GM12878 (cell line): ENCODE measurements at regions not wholly inside any gene's neighbourhood (a gene's known extent, or its start where the extent isn't known, plus 50 kb on each side); places are given as distances from the start of the nearest gene placed in this dataset.

Experiments
- ATAC-seq: fragments of 200-7000 bp; cut with Tn5 transposase; 3 replicates; pipeline ENCODE4 v1.9.1; 2020; ENCODE audit warnings: mild to moderate bottlenecking, moderate library complexity
- BruUV-seq: library from RNA; stranded (reverse); fragments of 400-500 nt; replicated peaks from 2 replicates; lab custom pipeline; 2021; lab: Mats Ljungman, UMichigan
- CTCF ChIA-PET: fragments of 300-600 bp; sonication (Branson Sonifier 250); formaldehyde crosslinking; extraction: SDS; loops from one replicate; lab custom pipeline; 2021; ENCODE audit warnings: inconsistent platforms; lab: Yijun Ruan, JAX
- POLR2A ChIA-PET: fragments of 350-600 bp; formaldehyde crosslinking; extraction: SDS; loops from one replicate; lab custom pipeline; 2021; ENCODE audit warnings: inconsistent platforms; lab: Charles Lee
- RAD21 ChIA-PET: fragments of 300-600 bp; sonication (Branson Sonifier 250); formaldehyde crosslinking; loops from one replicate; lab custom pipeline; 2023; ENCODE audit warnings: antibody characterized with exemption; ENCODE audit not compliant: unreplicated experiment; lab: Charles Lee
- SMC1A ChIA-PET: fragments of 300-600 bp; sonication (Branson Sonifier 250); formaldehyde crosslinking; loops from one replicate; lab custom pipeline; 2023; ENCODE audit not compliant: unreplicated experiment, uncharacterized antibody; lab: Charles Lee
- DNase-seq: peaks from one replicate; pipeline ENCODE4 v3.0.0-alpha.2; 2011; ENCODE audit warnings: low read depth, low spot score
- FAIRE-seq: peaks from 3 replicates; lab custom pipeline; 2011; peaks lifted over from hg19 to GRCh38; lab: Jason Lieb, UNC
- H2AFZ ChIP-seq: 2 replicates; pipeline ENCODE4 v1.6.0; 2011; ENCODE audit warnings: low read depth, low read length, control low read depth; ENCODE audit not compliant: control insufficient read depth
- H3K27ac ChIP-seq: 2 replicates; pipeline ENCODE4 v1.5.1; 2011; ENCODE audit warnings: control low read depth; ENCODE audit not compliant: control insufficient read depth, insufficient read depth
- H3K27me3 ChIP-seq, 2 experiments: replicated peaks in 1 of 2; 2 replicates each; pipeline versions ENCODE4 v1.6.0 to v1.6.1; 2011; ENCODE audit warnings: low read length in 1 of 2; ENCODE audit not compliant: control insufficient read depth in 2 of 2, insufficient read depth in 2 of 2
- H3K36me3 ChIP-seq, 2 experiments: 2 replicates each; pipeline ENCODE4 v1.5.1; 2011; ENCODE audit warnings: low read length in 1 of 2; ENCODE audit not compliant: control insufficient read depth in 2 of 2, insufficient read depth in 2 of 2
- H3K4me1 ChIP-seq: 2 replicates; pipeline ENCODE4 v1.6.1; 2011; ENCODE audit warnings: mild to moderate bottlenecking, low read length, moderate library complexity, mixed read lengths; ENCODE audit not compliant: control insufficient read depth, insufficient read depth
- H3K4me2 ChIP-seq: 2 replicates; pipeline ENCODE4 v1.6.0; 2011; ENCODE audit warnings: control low read depth; ENCODE audit not compliant: control insufficient read depth, insufficient read depth
- H3K4me3 ChIP-seq: fragments of 200-600 bp; sonication (generic); 2 replicates; pipeline ENCODE4 v1.5.1; 2016
- H3K79me2 ChIP-seq: 2 replicates; pipeline ENCODE4 v1.6.0; 2011; ENCODE audit warnings: low read length; ENCODE audit not compliant: control insufficient read depth, insufficient read depth
- H3K9ac ChIP-seq: 2 replicates; pipeline ENCODE4 v1.8.0; 2011; ENCODE audit warnings: low read length, control low read depth, mixed read lengths; ENCODE audit not compliant: control insufficient read depth, insufficient read depth
- H3K9me3 ChIP-seq: replicated peaks from 3 replicates; pipeline ENCODE4 v1.5.1; 2011; ENCODE audit warnings: mild to moderate bottlenecking, low read length; ENCODE audit not compliant: control insufficient read depth, insufficient read depth
- H4K20me1 ChIP-seq: 2 replicates; pipeline ENCODE4 v1.6.0; 2011; ENCODE audit not compliant: control insufficient read depth, insufficient read depth
- ASH2L ChIP-seq: fragments of 300-600, 200-600 bp; sonication (generic); IDR thresholded peaks from 2 replicates; pipeline ENCODE4 v1.6.1; 2017; ENCODE audit warnings: low read depth, mild to moderate bottlenecking, borderline replicate concordance
- BHLHE40 ChIP-seq, 2 experiments: fragments of 450-650 bp in 1 of 2; IDR thresholded peaks; 2 replicates each; pipeline ENCODE4 v1.6.1; 2011 to 2017; ENCODE audit warnings: low read depth in 2 of 2, borderline replicate concordance in 1 of 2, improper control_type of control experiment in 1 of 2, low read length in 1 of 2, mild to moderate bottlenecking in 1 of 2
- BMI1 ChIP-seq: fragments of 450-650 bp; IDR thresholded peaks from 2 replicates; pipeline ENCODE4 v1.6.1; 2016; ENCODE audit warnings: mild to moderate bottlenecking, moderate library complexity, borderline replicate concordance
- JUND ChIP-seq: IDR thresholded peaks from 2 replicates; pipeline ENCODE4 v1.6.1; 2012; ENCODE audit warnings: low read depth, mild to moderate bottlenecking, low read length, improper control_type of control experiment, moderate library complexity
- MEF2B ChIP-seq: fragments of 450-650 bp; IDR thresholded peaks from 2 replicates; pipeline ENCODE4 v1.6.1; 2018; ENCODE audit warnings: mild to moderate bottlenecking, moderate library complexity; ENCODE audit not compliant: partially characterized antibody, poor library complexity, severe bottlenecking
- MTA2 ChIP-seq: fragments of 450-650 bp; IDR thresholded peaks from 2 replicates; pipeline ENCODE4 v1.6.1; 2016; ENCODE audit warnings: low read depth, mild to moderate bottlenecking, moderate library complexity
- MYB ChIP-seq: fragments of 150-350 bp; IDR thresholded peaks from 2 replicates; pipeline ENCODE4 v1.6.1; 2014; ENCODE audit warnings: mild to moderate bottlenecking, low read depth, low read length, borderline replicate concordance
- SREBF2 ChIP-seq: IDR thresholded peaks from 2 replicates; pipeline ENCODE4 v1.6.1; 2012; ENCODE audit warnings: mild to moderate bottlenecking, low read length
- ZBED1 ChIP-seq: IDR thresholded peaks from 2 replicates; pipeline ENCODE4 v1.6.1; 2016; ENCODE audit warnings: borderline replicate concordance
- WGBS: methylation state at CpG from one replicate; pipeline ENCODE4 v1.1.6; 2016; ENCODE audit warnings: low lambda C conversion rate; ENCODE audit not compliant: insufficient replicate concordance, insufficient coverage; ENCODE audit errors: missing lambda C conversion rate; 5-methylcytosine and 5-hydroxymethylcytosine counted together
- in situ Hi-C: fragments of 300-500 bp; cut with MboI; formaldehyde crosslinking; loops from 9 replicates; pipeline ENCODE4 v1.14.3; 2018; ENCODE audit warnings: mixed read lengths
- intact Hi-C: fragments of 100-400 bp; cut with micrococcal nuclease; formaldehyde crosslinking; loops from one replicate; pipeline ENCODE4 v1.14.2; 2022; ENCODE audit not compliant: unreplicated experiment
- TF ChIP-seq, protein P1 (sequence below), 3 experiments: IDR thresholded peaks in 2 of 3; conservative IDR thresholded peaks in 1 of 3; 2 replicates each; pipeline ENCODE4 v1.5.1; 2011; ENCODE audit warnings: low read depth in 3 of 3, low read length in 3 of 3, mild to moderate bottlenecking in 3 of 3, control low read depth in 2 of 3, moderate library complexity in 2 of 3, inconsistent platforms in 1 of 3, mixed read lengths in 1 of 3; ENCODE audit not compliant: control insufficient read depth in 2 of 3, insufficient read depth in 1 of 3; ENCODE audit errors: extremely low read depth in 1 of 3
- TF ChIP-seq, protein P2 (sequence below): fragments of 450-650 bp; IDR thresholded peaks from 2 replicates; pipeline ENCODE4 v1.6.1; 2017; ENCODE audit warnings: mild to moderate bottlenecking, moderate library complexity
- TF ChIP-seq, protein P3 (sequence below): fragments of 150-350 bp; IDR thresholded peaks from 2 replicates; pipeline ENCODE4 v1.6.1; 2014; ENCODE audit warnings: mild to moderate bottlenecking, low read depth, low read length

DNA sequence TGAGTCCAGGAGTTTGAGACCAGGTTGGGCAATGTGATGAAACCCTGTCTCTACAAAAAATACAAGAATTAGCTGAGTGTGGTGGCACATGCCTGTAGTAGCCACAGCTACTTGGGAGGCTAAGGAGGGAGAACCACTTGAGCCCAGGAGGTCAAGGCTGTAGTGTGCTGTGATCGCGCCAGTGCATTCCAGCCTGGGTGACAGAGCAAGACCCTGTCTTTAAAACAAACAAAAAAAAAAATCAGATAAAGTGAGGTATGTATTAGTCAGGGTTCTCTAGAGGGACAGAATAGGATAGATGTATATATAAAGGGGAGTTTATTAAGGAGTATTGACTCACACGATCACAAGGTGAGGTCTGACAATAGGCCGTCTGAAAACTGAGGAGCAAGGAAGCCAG is 101.5 kb upstream of the GPR26 start:
- intact Hi-C loops = no loop called here
- BruUV-seq = no TSS peak
- Histone ChIP-seq H3K4me1 (no peaks in the 10 kb centered on the region), H3K79me2 (no peaks in the 10 kb centered on the region), H3K9me3 (no peaks in the 10 kb centered on the region), H3K4me2 (no peak overlapping the region), H3K9ac (no peak overlapping the region), H4K20me1 (no peaks in the 10 kb centered on the region), H3K36me3 (no peaks in the 10 kb centered on the region), H3K4me3 (no peak overlapping the region), H3K27ac (no peak overlapping the region), H3K27me3 (no peaks in the 10 kb centered on the region; a peak in 2 of 4 replicates), H2AFZ (no peak overlapping the region)
- ATAC-seq (no peak), DNase-seq (no peak), FAIRE-seq (no peak)
- POLR2A ChIA-PET = no interaction called here
- WGBS = 69% methylated on average over 4 of the region's 4 CpGs
- SMC1A ChIA-PET = interaction anchor here (1.0 kb wide), 1 partner anchor 379 kb away, joined by 3 read pairs; no protein-coding TSS in a partner anchor
- CTCF ChIA-PET = no interaction called here
- in situ Hi-C loops = no loop called here
- RAD21 ChIA-PET = no interaction called here
- TF ChIP-seq ASH2L (no peak), BMI1 (no peak), MYB (no peak), SREBF2 (no peak), MEF2B (no peak), JUND (no peak), BHLHE40 (IDR thresholded peaks at IDR 0.05; ENCODE audit: borderline replicate concordance in 1 of 2, low read depth in 2 of 2, low read length in 1 of 2) (no peak), MTA2 (no peak), ZBED1 (no peak)
- TF ChIP-seq, protein P1, sequence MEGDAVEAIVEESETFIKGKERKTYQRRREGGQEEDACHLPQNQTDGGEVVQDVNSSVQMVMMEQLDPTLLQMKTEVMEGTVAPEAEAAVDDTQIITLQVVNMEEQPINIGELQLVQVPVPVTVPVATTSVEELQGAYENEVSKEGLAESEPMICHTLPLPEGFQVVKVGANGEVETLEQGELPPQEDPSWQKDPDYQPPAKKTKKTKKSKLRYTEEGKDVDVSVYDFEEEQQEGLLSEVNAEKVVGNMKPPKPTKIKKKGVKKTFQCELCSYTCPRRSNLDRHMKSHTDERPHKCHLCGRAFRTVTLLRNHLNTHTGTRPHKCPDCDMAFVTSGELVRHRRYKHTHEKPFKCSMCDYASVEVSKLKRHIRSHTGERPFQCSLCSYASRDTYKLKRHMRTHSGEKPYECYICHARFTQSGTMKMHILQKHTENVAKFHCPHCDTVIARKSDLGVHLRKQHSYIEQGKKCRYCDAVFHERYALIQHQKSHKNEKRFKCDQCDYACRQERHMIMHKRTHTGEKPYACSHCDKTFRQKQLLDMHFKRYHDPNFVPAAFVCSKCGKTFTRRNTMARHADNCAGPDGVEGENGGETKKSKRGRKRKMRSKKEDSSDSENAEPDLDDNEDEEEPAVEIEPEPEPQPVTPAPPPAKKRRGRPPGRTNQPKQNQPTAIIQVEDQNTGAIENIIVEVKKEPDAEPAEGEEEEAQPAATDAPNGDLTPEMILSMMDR (IDR thresholded peaks at IDR 0.05 in 2 of 3, conservative IDR thresholded peaks at IDR 0.05 in 1 of 3; ENCODE audit: control insufficient read depth in 2 of 3, extremely low read depth in 1 of 3, insufficient read depth in 1 of 3, low read depth in 3 of 3, low read length in 3 of 3) = no peak
- TF ChIP-seq, protein P2, sequence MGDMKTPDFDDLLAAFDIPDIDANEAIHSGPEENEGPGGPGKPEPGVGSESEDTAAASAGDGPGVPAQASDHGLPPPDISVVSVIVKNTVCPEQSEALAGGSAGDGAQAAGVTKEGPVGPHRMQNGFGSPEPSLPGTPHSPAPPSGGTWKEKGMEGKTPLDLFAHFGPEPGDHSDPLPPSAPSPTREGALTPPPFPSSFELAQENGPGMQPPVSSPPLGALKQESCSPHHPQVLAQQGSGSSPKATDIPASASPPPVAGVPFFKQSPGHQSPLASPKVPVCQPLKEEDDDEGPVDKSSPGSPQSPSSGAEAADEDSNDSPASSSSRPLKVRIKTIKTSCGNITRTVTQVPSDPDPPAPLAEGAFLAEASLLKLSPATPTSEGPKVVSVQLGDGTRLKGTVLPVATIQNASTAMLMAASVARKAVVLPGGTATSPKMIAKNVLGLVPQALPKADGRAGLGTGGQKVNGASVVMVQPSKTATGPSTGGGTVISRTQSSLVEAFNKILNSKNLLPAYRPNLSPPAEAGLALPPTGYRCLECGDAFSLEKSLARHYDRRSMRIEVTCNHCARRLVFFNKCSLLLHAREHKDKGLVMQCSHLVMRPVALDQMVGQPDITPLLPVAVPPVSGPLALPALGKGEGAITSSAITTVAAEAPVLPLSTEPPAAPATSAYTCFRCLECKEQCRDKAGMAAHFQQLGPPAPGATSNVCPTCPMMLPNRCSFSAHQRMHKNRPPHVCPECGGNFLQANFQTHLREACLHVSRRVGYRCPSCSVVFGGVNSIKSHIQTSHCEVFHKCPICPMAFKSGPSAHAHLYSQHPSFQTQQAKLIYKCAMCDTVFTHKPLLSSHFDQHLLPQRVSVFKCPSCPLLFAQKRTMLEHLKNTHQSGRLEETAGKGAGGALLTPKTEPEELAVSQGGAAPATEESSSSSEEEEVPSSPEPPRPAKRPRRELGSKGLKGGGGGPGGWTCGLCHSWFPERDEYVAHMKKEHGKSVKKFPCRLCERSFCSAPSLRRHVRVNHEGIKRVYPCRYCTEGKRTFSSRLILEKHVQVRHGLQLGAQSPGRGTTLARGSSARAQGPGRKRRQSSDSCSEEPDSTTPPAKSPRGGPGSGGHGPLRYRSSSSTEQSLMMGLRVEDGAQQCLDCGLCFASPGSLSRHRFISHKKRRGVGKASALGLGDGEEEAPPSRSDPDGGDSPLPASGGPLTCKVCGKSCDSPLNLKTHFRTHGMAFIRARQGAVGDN = no peak
- TF ChIP-seq, protein P3, sequence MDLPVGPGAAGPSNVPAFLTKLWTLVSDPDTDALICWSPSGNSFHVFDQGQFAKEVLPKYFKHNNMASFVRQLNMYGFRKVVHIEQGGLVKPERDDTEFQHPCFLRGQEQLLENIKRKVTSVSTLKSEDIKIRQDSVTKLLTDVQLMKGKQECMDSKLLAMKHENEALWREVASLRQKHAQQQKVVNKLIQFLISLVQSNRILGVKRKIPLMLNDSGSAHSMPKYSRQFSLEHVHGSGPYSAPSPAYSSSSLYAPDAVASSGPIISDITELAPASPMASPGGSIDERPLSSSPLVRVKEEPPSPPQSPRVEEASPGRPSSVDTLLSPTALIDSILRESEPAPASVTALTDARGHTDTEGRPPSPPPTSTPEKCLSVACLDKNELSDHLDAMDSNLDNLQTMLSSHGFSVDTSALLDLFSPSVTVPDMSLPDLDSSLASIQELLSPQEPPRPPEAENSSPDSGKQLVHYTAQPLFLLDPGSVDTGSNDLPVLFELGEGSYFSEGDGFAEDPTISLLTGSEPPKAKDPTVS = no peak
